Endodermal cell (in vitro differentiated cells): ENCODE measurements at regions not wholly inside any gene's neighbourhood (a gene's known extent, or its start where the extent isn't known, plus 50 kb on each side); places are given as distances from the start of the nearest gene placed in this dataset.

Source experiments
- DNase-seq: peaks from one replicate; pipeline ENCODE4 v3.0.0-alpha.2; 2017
- H3K27ac ChIP-seq: 2 replicates; pipeline ENCODE4 v1.5.1; 2013; ENCODE audit warnings: mild to moderate bottlenecking, low read depth, low read length, moderate library complexity
- H3K27me3 ChIP-seq: 2 replicates; pipeline ENCODE4 v1.6.1; 2013; ENCODE audit warnings: mild to moderate bottlenecking, low read length, moderate library complexity; ENCODE audit not compliant: insufficient read depth, control insufficient read depth, poor library complexity, severe bottlenecking
- H3K36me3 ChIP-seq: 2 replicates; pipeline ENCODE4 v1.7.0; 2013; ENCODE audit warnings: mild to moderate bottlenecking, low read length, moderate library complexity; ENCODE audit not compliant: control insufficient read depth, insufficient read depth
- H3K4me1 ChIP-seq: one replicate; pipeline ENCODE4 v1.7.0; 2013; ENCODE audit warnings: low read length; ENCODE audit not compliant: control insufficient read depth, insufficient read depth
- H3K4me3 ChIP-seq: 2 replicates; pipeline ENCODE4 v1.5.1; 2013; ENCODE audit warnings: mild to moderate bottlenecking, low read length, moderate library complexity
- H3K9ac ChIP-seq: 2 replicates; pipeline ENCODE4 v1.6.1; 2013; ENCODE audit warnings: mild to moderate bottlenecking, low read length, moderate library complexity; ENCODE audit not compliant: poor library complexity, severe bottlenecking; ENCODE audit errors: extremely low read depth
- H3K9me3 ChIP-seq: 2 replicates; pipeline ENCODE4 v1.6.1; 2013; ENCODE audit warnings: mild to moderate bottlenecking, low read length, moderate library complexity; ENCODE audit not compliant: control insufficient read depth
- H3K27ac Mint-ChIP-seq: 2 replicates; pipeline ENCODE4 v1.8.0; 2020; ENCODE audit warnings: mixed read lengths
- H3K27me3 Mint-ChIP-seq: 2 replicates; pipeline ENCODE4 v1.8.0; 2021; ENCODE audit warnings: mild to moderate bottlenecking, mixed read lengths; ENCODE audit not compliant: insufficient read depth
- H3K36me3 Mint-ChIP-seq: 2 replicates; pipeline ENCODE4 v1.8.0; 2020; ENCODE audit warnings: low read depth, mixed read lengths
- H3K4me1 Mint-ChIP-seq: 2 replicates; pipeline ENCODE4 v1.8.0; 2020; ENCODE audit warnings: mixed read lengths
- H3K4me3 Mint-ChIP-seq: 2 replicates; pipeline ENCODE4 v1.8.0; 2020; ENCODE audit warnings: mild to moderate bottlenecking, moderate library complexity, mixed read lengths
- H3K9me3 Mint-ChIP-seq: 2 replicates; pipeline ENCODE4 v1.8.0; 2020; ENCODE audit warnings: mild to moderate bottlenecking, mixed read lengths
- WGBS, 2 experiments: methylation state at CpG; one replicate each; pipeline versions ENCODE4 v1.1.5 to v1.1.7; 2013; ENCODE audit warnings: missing lambda C conversion rate in 2 of 2, mixed read lengths in 1 of 2; ENCODE audit not compliant: insufficient coverage in 1 of 2, insufficient read length in 1 of 2; 5-methylcytosine and 5-hydroxymethylcytosine counted together
- TF ChIP-seq, protein P1 (sequence below): fragments of 200-600 bp; sonication (generic); conservative IDR thresholded peaks from 2 replicates; pipeline ENCODE4 v1.5.0; 2021; ENCODE audit warnings: antibody characterized with exemption, mild to moderate bottlenecking

DNA sequence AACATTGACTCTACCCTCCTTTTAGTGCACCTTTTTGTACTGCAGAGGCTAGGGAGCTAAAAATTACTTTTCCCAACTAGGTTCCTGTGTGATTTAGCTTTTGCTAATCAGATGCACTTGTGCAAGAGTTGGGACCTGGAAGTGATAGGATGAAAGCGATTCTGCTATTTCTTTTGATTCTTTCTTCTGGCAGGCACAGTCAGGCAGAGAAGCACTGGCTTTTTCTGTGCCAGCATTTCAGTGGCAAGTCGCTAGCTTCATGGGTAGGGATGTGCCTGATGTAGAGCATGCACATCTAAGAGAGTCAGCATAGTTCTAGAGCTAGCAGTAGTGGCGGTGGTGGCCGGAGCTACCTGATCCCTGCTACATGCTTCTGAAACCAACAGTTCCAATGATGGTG lies 89.8 kb downstream of the MDH1 start:
- Mint-ChIP-seq H3K36me3 (no peaks in the 10 kb centered on the region), H3K9me3 (no peaks in the 10 kb centered on the region), H3K4me1 (peaks cover 2% of the 10 kb centered on the region), H3K4me3 (no peak overlapping the region), H3K27me3 (no peaks in the 10 kb centered on the region), H3K27ac (no peak overlapping the region)
- WGBS, 2 experiments: 79 to 88% methylated on average over 4 of the region's 4 CpGs
- TF ChIP-seq, protein P1, sequence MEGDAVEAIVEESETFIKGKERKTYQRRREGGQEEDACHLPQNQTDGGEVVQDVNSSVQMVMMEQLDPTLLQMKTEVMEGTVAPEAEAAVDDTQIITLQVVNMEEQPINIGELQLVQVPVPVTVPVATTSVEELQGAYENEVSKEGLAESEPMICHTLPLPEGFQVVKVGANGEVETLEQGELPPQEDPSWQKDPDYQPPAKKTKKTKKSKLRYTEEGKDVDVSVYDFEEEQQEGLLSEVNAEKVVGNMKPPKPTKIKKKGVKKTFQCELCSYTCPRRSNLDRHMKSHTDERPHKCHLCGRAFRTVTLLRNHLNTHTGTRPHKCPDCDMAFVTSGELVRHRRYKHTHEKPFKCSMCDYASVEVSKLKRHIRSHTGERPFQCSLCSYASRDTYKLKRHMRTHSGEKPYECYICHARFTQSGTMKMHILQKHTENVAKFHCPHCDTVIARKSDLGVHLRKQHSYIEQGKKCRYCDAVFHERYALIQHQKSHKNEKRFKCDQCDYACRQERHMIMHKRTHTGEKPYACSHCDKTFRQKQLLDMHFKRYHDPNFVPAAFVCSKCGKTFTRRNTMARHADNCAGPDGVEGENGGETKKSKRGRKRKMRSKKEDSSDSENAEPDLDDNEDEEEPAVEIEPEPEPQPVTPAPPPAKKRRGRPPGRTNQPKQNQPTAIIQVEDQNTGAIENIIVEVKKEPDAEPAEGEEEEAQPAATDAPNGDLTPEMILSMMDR: no peak
- Histone ChIP-seq H3K27ac (no peak overlapping the region), H3K9ac (no peak overlapping the region), H3K27me3 (no peaks in the 10 kb centered on the region), H3K4me1 (peaks cover 6% of the 10 kb centered on the region), H3K4me3 (no peak overlapping the region), H3K9me3 (no peaks in the 10 kb centered on the region), H3K36me3 (no peaks in the 10 kb centered on the region)
- DNase-seq: no peak

DNA sequence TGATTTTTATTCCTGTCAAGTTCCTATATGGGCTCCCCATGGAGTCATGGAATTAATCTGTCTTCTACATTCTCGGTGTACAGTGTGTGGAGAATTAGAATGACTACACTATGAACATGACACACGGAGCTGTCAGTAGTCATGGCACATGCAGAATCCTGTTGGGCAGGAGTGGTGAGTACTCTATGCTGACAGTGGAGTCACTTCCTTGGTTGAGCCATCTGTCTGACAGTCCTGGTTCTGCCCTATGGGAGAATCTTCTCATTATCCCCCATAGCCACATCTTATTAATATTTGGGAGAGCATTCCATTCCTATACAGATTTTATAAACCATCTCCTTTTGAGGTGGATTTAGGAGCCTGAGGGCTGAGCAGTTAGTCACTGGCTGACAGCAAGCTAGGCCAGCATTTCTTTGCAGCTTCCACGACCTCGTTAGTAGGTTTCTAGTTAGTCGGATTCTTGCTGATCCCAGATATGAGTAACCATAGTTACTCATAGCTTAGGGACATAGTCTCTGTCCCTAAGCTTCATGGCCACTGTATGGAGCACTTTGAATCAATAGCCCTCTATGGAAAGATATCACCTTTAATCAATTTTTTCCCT lies 90.6 kb downstream of the MDH1 start:
- H3K4me1 Mint-ChIP-seq: no peaks in the 10 kb centered on the region
- Histone ChIP-seq H3K27me3 (no peaks in the 10 kb centered on the region), H3K4me3 (no peak overlapping the region), H3K27ac (no peak overlapping the region), H3K36me3 (no peaks in the 10 kb centered on the region), H3K9ac (no peak overlapping the region), H3K4me1 (peaks cover 6% of the 10 kb centered on the region), H3K9me3 (no peaks in the 10 kb centered on the region)
- H3K9me3 Mint-ChIP-seq: no peaks in the 10 kb centered on the region
- TF ChIP-seq, protein P1: no peak
- 90 to 94% methylated on average over 4 to 5 of the region's 5 CpGs for WGBS, 2 experiments
- no peak overlapping the region for H3K4me3 Mint-ChIP-seq
- no peaks in the 10 kb centered on the region for H3K36me3 Mint-ChIP-seq
- H3K27ac Mint-ChIP-seq: no peak overlapping the region
- no peak for DNase-seq
- no peaks in the 10 kb centered on the region for H3K27me3 Mint-ChIP-seq

DNA sequence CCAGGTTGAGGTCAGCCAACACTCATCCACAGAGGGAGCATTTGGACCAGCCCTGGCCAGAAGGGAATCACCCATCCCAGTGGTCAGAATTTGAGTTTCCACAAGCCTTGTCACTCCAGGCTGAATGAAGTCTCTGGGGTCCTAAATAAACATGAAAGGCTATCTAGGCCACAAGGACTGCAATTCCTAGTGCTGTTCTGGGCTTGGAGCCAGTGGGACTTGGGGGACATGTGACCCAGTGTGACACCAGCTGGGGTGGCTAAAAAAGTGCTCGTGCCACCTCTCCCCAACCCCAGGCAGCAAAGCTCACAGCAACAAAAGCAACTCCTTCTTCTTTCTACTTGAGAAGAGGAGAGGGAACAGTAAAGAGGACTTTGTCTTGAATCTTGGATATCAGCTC lies 91.7 kb downstream of the MDH1 start:
- Mint-ChIP-seq H3K4me3 (no peak overlapping the region), H3K27me3 (no peaks in the 10 kb centered on the region), H3K4me1 (no peaks in the 10 kb centered on the region), H3K9me3 (no peaks in the 10 kb centered on the region), H3K27ac (no peak overlapping the region), H3K36me3 (no peaks in the 10 kb centered on the region)
- TF ChIP-seq, protein P1: no peak
- H3K9me3 ChIP-seq: no peaks in the 10 kb centered on the region
- no peak overlapping the region for H3K4me3 ChIP-seq
- H3K9ac ChIP-seq: no peak overlapping the region
- no peaks in the 10 kb centered on the region for H3K27me3 ChIP-seq
- WGBS, 2 experiments: 77 to 80% methylated on average over 1 of the region's 1 CpG
- no peaks in the 10 kb centered on the region for H3K36me3 ChIP-seq
- H3K27ac ChIP-seq: no peak overlapping the region
- DNase-seq: no peak
- peaks cover 6% of the 10 kb centered on the region for H3K4me1 ChIP-seq
